ENCODE measurements at regions not wholly inside any gene's neighbourhood (a gene's known extent, or its start where the extent isn't known, plus 50 kb on each side); places are given as distances from the start of the nearest gene placed in this dataset.

- H3K4me3 Mint-ChIP-seq: no peak overlapping the region
- H3K9me3 Mint-ChIP-seq: peaks cover 3% of the 10 kb centered on the region
Measured at GRCh38 chr4:163582703-163583102, 88.2 kb downstream of the TMA16 start.

GRCh38 chr4:163587867-163588266 is 93.4 kb downstream of the TMA16 start:
- Mint-ChIP-seq H3K4me3 (no peak overlapping the region), H3K9me3 (peaks cover 3% of the 10 kb centered on the region), H3K4me1 (no peaks in the 10 kb centered on the region), H3K36me3 (no peaks in the 10 kb centered on the region), H3K27ac (no peak overlapping the region), H3K27me3 (ENCODE audit: low read depth) (peaks cover 3% of the 10 kb centered on the region)
- no peak for DNase-seq (ENCODE audit: low spot score in 2 of 2, unreplicated experiment in 2 of 2)
- no peak for TF ChIP-seq CTCF (IDR thresholded peaks at IDR 0.05; ENCODE audit: unreplicated experiment)

More at GRCh38 chr4:163582703-163583102, 88.2 kb downstream of the TMA16 start:
- no peak for TF ChIP-seq CTCF (IDR thresholded peaks at IDR 0.05; ENCODE audit: unreplicated experiment)
- no peak for DNase-seq (ENCODE audit: low spot score in 2 of 2, unreplicated experiment in 2 of 2)
- peaks cover 4% of the 10 kb centered on the region for H3K27me3 Mint-ChIP-seq (ENCODE audit: low read depth)
- no peaks in the 10 kb centered on the region for H3K4me1 Mint-ChIP-seq
- no peak overlapping the region for H3K27ac Mint-ChIP-seq
- H3K36me3 Mint-ChIP-seq: no peaks in the 10 kb centered on the region

- Mint-ChIP-seq H3K9me3 (peaks cover 3% of the 10 kb centered on the region), H3K4me1 (no peaks in the 10 kb centered on the region), H3K36me3 (no peaks in the 10 kb centered on the region), H3K27ac (no peak overlapping the region), H3K4me3 (no peak overlapping the region), H3K27me3 (ENCODE audit: low read depth) (peaks cover 2% of the 10 kb centered on the region)
- no peak for TF ChIP-seq CTCF (IDR thresholded peaks at IDR 0.05; ENCODE audit: unreplicated experiment)
- no peak for DNase-seq (ENCODE audit: low spot score in 2 of 2, unreplicated experiment in 2 of 2)
Measured at GRCh38 chr4:163588532-163588931, 94.0 kb downstream of the TMA16 start.

- Mint-ChIP-seq H3K27me3 (ENCODE audit: low read depth) (peaks cover 2% of the 10 kb centered on the region), H3K36me3 (no peaks in the 10 kb centered on the region), H3K27ac (no peak overlapping the region), H3K4me3 (no peak overlapping the region), H3K9me3 (peaks cover 3% of the 10 kb centered on the region), H3K4me1 (no peaks in the 10 kb centered on the region)
- no peak for DNase-seq (ENCODE audit: low spot score in 2 of 2, unreplicated experiment in 2 of 2)
- no peak for TF ChIP-seq CTCF (IDR thresholded peaks at IDR 0.05; ENCODE audit: unreplicated experiment)
Measured at GRCh38 chr4:163590103-163590502, 95.6 kb downstream of the TMA16 start.

- no peak for DNase-seq (ENCODE audit: low spot score in 2 of 2, unreplicated experiment in 2 of 2)
- Mint-ChIP-seq H3K9me3 (peaks cover 3% of the 10 kb centered on the region), H3K4me3 (no peak overlapping the region), H3K36me3 (no peaks in the 10 kb centered on the region), H3K27me3 (ENCODE audit: low read depth) (peaks cover 2% of the 10 kb centered on the region), H3K27ac (no peak overlapping the region), H3K4me1 (no peaks in the 10 kb centered on the region)
- no peak for TF ChIP-seq CTCF (IDR thresholded peaks at IDR 0.05; ENCODE audit: unreplicated experiment)
Measured at GRCh38 chr4:163590619-163591264, 96.3 kb downstream of the TMA16 start.

- Mint-ChIP-seq H3K4me1 (no peaks in the 10 kb centered on the region), H3K9me3 (peaks cover 3% of the 10 kb centered on the region), H3K36me3 (no peaks in the 10 kb centered on the region), H3K4me3 (no peak overlapping the region), H3K27me3 (ENCODE audit: low read depth) (peaks cover 2% of the 10 kb centered on the region), H3K27ac (no peak overlapping the region)
- TF ChIP-seq CTCF (IDR thresholded peaks at IDR 0.05; ENCODE audit: unreplicated experiment): no peak
- DNase-seq (ENCODE audit: low spot score in 2 of 2, unreplicated experiment in 2 of 2): no peak
Measured at GRCh38 chr4:163591614-163592020, 97.1 kb downstream of the TMA16 start.
